Heart right ventricle (tissue), 16 donors: ENCODE measurements at regions not wholly inside any gene's neighbourhood (a gene's known extent, or its start where the extent isn't known, plus 50 kb on each side); places are given as distances from the start of the nearest gene placed in this dataset.

Experiments
- ATAC-seq, 8 donors: fragments of 200-7000 bp; cut with Tn5 transposase; one replicate each; pipeline ENCODE4 v1.9.1; 2020; ENCODE audit warnings: mild to moderate bottlenecking in 8 of 8, moderate library complexity in 8 of 8, moderate number of reproducible peaks in 1 of 8
- DNase-seq, 2 donors: peaks; one replicate each; pipeline ENCODE4 v3.0.0-alpha.2; 2020
- H3K27ac ChIP-seq, 10 donors: fragments of 200-600 bp; sonication (generic) in 2 of 10; one replicate each; pipeline versions ENCODE4 v1.5.0 to v1.8.0; 2020 to 2022; ENCODE audit warnings: mild to moderate bottlenecking in 3 of 10
- H3K27me3 ChIP-seq, 7 donors: fragments of 200-600 bp; one replicate each; pipeline ENCODE4 v1.8.0; 2021 to 2022; ENCODE audit warnings: mild to moderate bottlenecking in 2 of 7
- H3K36me3 ChIP-seq, 9 donors: fragments of 200-600 bp; sonication (generic) in 1 of 9; one replicate each; pipeline versions ENCODE4 v1.5.0 to v1.8.0; 2020 to 2022; ENCODE audit warnings: mild to moderate bottlenecking in 2 of 9
- H3K4me1 ChIP-seq, 9 donors: fragments of 200-600 bp; sonication (generic) in 1 of 9; one replicate each; pipeline versions ENCODE4 v1.5.0 to v1.8.0; 2020 to 2022; ENCODE audit warnings: mild to moderate bottlenecking in 4 of 9
- H3K4me3 ChIP-seq, 10 donors: fragments of 200-600 bp; sonication (generic) in 2 of 10; one replicate each; pipeline versions ENCODE4 v1.5.0 to v1.8.0; 2020 to 2022; ENCODE audit warnings: mild to moderate bottlenecking in 7 of 10, moderate library complexity in 2 of 10
- H3K9me3 ChIP-seq, 11 donors: fragments of 200-600 bp in 10 of 11; sonication (generic) in 2 of 11; one replicate each; pipeline versions ENCODE4 v1.5.0 to v1.8.0; 2013 to 2022; ENCODE audit warnings: mild to moderate bottlenecking in 2 of 11, control low read depth in 1 of 11, moderate library complexity in 1 of 11
- WGBS, 2 donors: extraction: QIAGEN DNeasy Blood & Tissue Kit; methylation state at CpG; one replicate each; pipeline ENCODE4 v1.1.7; 2013; ENCODE audit warnings: inconsistent platforms in 1 of 2; 5-methylcytosine and 5-hydroxymethylcytosine counted together
- intact Hi-C, 10 donors: fragments of 100-400 bp; cut with DNase I; formaldehyde crosslinking; loops; one replicate each; pipeline versions ENCODE4 v1.11.1 to v1.14.2; 2022
- TF ChIP-seq, protein P1 (sequence below), 9 donors: fragments of 200-600 bp; sonication (generic) in 2 of 9; IDR thresholded peaks; one replicate each; pipeline versions ENCODE4 v1.5.0 to v1.8.0; 2021 to 2022; ENCODE audit warnings: antibody characterized with exemption in 9 of 9, mild to moderate bottlenecking in 5 of 9, moderate library complexity in 1 of 9
- donor health status: Arrhythmogenic right ventricular cardiomyopathy.
- donor health status: ischemic (EF 13 %, LVEDD 7.1; RV severe dilation, severe dysfunction).
- donor health status: healthy with polysubstance abuse.
- donor health status: DM: no; HTN: yes; CAD: no.
- donor health status: DM: no; HTN: no; CAD: no.
- donor health status: ischemic (EF 25% LVEDD 6.9; RV normal size, moderate dysfunction).
- donor health status: ischemic (EF 25% LVEDD 5.7; RV mildly dilated, moderate dysfunction).
- donor health status: healthy.
- donor health status: DM: yes; HTN: yes; CAD: no.
- donor health status: Ischemic cardiomyopathy.
- donor health status: ischemic (EF 35%, LVEDD 5.7; RV mildly dilated, moderate dysfunction).
- donor health status: nonischemic (EF 11% LVEDD 7.7; RV severe dilation, severe dysfunction).
- donor health status: DM: yes; HTN: yes; CAD: no.
- donor health status: PGD.
- donor health status: ischemic (EF 29% LVEDD 5.4; RV normal size, mild dysfunction).
- donor health status: nonischemic (EF 23%, LVEDD 6.1; RV moderate dilation, normal function).

DNA sequence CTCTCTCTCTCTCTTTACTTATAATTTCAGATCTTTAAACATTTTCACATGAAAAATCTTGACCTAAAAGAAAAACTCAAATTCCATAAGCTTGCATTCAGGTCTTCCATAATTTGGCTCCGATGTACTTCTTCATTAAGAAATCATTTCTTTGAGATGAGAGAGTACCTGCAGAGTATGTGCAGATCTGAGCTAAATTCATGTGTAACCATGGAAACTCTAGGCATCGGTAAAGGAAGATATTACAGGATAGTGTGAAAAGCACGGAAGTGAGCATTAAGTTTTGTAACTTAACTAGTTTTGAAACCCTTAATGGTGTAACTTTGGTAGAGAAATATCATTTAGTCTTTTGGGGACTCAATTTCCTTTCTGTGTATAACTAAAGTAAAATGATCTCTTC lies 295.9 kb upstream of the SOX4 start:
- H3K9me3 ChIP-seq: peaks cover 0 to 34% (median 13%) of the 10 kb centered on the region in 11 donors
- intact Hi-C loops: no loop called here
- ATAC-seq: no peak
- 95 to 96% methylated on average over 3 of the region's 3 CpGs for WGBS, 2 donors
- H3K27ac ChIP-seq: no peak overlapping the region
- DNase-seq: no peak
- H3K4me3 ChIP-seq: no peak overlapping the region
- no peaks in the 10 kb centered on the region for H3K27me3 ChIP-seq
- H3K36me3 ChIP-seq: no peaks in the 10 kb centered on the region
- TF ChIP-seq, protein P1, sequence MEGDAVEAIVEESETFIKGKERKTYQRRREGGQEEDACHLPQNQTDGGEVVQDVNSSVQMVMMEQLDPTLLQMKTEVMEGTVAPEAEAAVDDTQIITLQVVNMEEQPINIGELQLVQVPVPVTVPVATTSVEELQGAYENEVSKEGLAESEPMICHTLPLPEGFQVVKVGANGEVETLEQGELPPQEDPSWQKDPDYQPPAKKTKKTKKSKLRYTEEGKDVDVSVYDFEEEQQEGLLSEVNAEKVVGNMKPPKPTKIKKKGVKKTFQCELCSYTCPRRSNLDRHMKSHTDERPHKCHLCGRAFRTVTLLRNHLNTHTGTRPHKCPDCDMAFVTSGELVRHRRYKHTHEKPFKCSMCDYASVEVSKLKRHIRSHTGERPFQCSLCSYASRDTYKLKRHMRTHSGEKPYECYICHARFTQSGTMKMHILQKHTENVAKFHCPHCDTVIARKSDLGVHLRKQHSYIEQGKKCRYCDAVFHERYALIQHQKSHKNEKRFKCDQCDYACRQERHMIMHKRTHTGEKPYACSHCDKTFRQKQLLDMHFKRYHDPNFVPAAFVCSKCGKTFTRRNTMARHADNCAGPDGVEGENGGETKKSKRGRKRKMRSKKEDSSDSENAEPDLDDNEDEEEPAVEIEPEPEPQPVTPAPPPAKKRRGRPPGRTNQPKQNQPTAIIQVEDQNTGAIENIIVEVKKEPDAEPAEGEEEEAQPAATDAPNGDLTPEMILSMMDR (IDR thresholded peaks at IDR 0.05): no peak
- H3K4me1 ChIP-seq: no peaks in the 10 kb centered on the region

DNA sequence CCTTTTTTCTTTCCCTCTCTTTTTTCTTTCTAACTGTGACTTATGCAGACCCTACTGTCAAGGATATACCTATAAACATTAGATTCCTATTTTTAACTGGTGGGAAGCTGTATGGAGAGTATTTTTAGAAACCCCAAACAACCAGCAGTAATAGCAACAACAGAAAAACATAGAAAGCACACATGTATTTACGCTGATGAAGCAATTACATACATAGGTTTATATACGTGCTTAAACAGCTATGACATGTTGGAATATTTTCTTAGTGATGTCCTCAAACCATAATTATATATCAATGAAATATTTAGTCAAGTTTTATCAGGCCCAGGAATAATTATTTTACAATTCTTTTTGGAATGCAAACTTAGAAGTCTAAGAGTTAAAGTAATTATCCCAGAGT lies 294.3 kb upstream of the SOX4 start:
- TF ChIP-seq, protein P1 (IDR thresholded peaks at IDR 0.05): no peak
- WGBS, 2 donors: 77 to 85% methylated on average over 2 of the region's 2 CpGs
- Histone ChIP-seq H3K36me3 (no peaks in the 10 kb centered on the region), H3K27me3 (no peaks in the 10 kb centered on the region), H3K27ac (no peak overlapping the region), H3K4me1 (no peaks in the 10 kb centered on the region), H3K9me3 (peaks cover 0 to 44% (median 17%) of the 10 kb centered on the region in 11 donors), H3K4me3 (no peak overlapping the region)
- intact Hi-C loops: no loop called here
- no peak for ATAC-seq
- DNase-seq: no peak

DNA sequence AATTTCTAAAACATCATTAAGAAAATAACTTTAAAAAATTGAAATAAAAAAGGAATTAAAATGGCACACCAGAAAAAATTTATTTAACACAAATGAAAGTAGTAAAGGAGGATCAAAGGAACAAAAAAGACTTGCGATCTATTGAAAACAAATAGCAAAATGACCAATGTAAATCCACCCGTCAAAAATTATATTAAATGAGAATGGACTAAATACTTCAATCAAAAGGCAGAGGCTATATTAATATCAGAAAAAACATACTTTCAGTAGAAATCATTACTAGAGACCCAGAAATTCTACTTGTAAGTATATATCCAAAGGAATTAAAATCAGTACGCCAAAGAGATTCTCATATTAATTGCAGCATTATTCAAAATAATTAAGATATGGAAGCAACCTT lies 293.1 kb upstream of the SOX4 start:
- no peaks in the 10 kb centered on the region for H3K4me1 ChIP-seq
- no peaks in the 10 kb centered on the region for H3K27me3 ChIP-seq
- intact Hi-C loops: no loop called here
- no peaks in the 10 kb centered on the region for H3K36me3 ChIP-seq
- H3K9me3 ChIP-seq: peaks cover 0 to 44% (median 17%) of the 10 kb centered on the region in 11 donors
- DNase-seq: no peak
- TF ChIP-seq, protein P1 (IDR thresholded peaks at IDR 0.05): no peak
- no peak overlapping the region for H3K27ac ChIP-seq
- no peak overlapping the region for H3K4me3 ChIP-seq
- no peak for ATAC-seq
- 85 to 99% methylated on average over 3 of the region's 3 CpGs for WGBS, 2 donors

DNA sequence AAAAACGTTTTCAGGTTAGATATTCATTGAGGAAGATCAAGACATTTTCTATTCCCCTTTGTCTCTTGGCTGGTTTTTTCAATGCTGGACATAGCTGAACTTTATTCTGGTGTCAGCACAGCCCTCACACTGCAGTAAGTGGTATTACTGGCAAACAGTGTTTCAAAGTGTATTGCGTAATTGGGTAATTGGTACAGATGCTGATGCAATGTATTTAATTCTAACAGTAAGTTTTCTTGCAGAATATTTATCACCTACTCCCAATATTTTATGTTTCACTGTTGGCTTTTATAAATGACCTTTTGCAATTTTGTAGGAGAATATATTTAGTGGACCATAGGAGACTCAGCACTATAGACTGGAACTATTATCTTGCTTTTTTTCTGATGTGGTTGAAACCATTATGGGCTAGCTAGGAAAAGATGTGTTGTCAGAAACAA lies 287.6 kb upstream of the SOX4 start:
- intact Hi-C loops: no loop called here
- TF ChIP-seq, protein P1 (IDR thresholded peaks at IDR 0.05): peak in 1 of 9 donors; percentile 8
- ATAC-seq: peak in 1 of 8 donors; percentile 45
- no peaks in the 10 kb centered on the region for H3K36me3 ChIP-seq
- H3K4me1 ChIP-seq: peaks cover 0 to 7% (median 0%) of the 10 kb centered on the region in 9 donors
- H3K27ac ChIP-seq: no peak overlapping the region
- H3K4me3 ChIP-seq: no peak overlapping the region
- no peaks in the 10 kb centered on the region for H3K27me3 ChIP-seq
- 86% methylated on average over 2 of the region's 2 CpGs for WGBS, 2 donors
- H3K9me3 ChIP-seq: peaks cover 0 to 30% (median 12%) of the 10 kb centered on the region in 11 donors
- no peak for DNase-seq
